Mesenchymal stem cell (in vitro differentiated cells and primary cell): ENCODE measurements at regions not wholly inside any gene's neighbourhood (a gene's known extent, or its start where the extent isn't known, plus 50 kb on each side); places are given as distances from the start of the nearest gene placed in this dataset.

Experiments
- DNase-seq: peaks from one replicate; pipeline ENCODE4 v3.0.0-alpha.2; 2013
- H2AFZ ChIP-seq: one replicate; pipeline ENCODE4 v1.6.1; 2013; ENCODE audit warnings: low read depth, mild to moderate bottlenecking, control low read depth, inconsistent platforms, low read length, moderate library complexity
- H2AK5ac ChIP-seq: 2 replicates; pipeline ENCODE4 v1.6.1; 2013; ENCODE audit warnings: low read length, moderate library complexity, mild to moderate bottlenecking, inconsistent platforms; ENCODE audit not compliant: severe bottlenecking
- H2BK120ac ChIP-seq: one replicate; pipeline ENCODE4 v1.6.1; 2013; ENCODE audit warnings: low read depth, mild to moderate bottlenecking, inconsistent platforms, low read length, moderate library complexity
- H2BK12ac ChIP-seq, 2 experiments: one replicate each; pipeline ENCODE4 v1.6.1; 2013; ENCODE audit warnings: inconsistent platforms in 2 of 2, low read length in 2 of 2, mild to moderate bottlenecking in 2 of 2, moderate library complexity in 2 of 2, control low read depth in 1 of 2
- H2BK15ac ChIP-seq: one replicate; pipeline ENCODE4 v1.6.1; 2013; ENCODE audit warnings: mild to moderate bottlenecking, low read depth, inconsistent platforms; ENCODE audit not compliant: poor library complexity, severe bottlenecking
- H2BK5ac ChIP-seq: 2 replicates; pipeline ENCODE4 v1.6.1; 2013; ENCODE audit warnings: low read depth, mild to moderate bottlenecking, low read length, control low read depth, inconsistent platforms; ENCODE audit not compliant: poor library complexity, severe bottlenecking
- H3K14ac ChIP-seq, 2 experiments: one replicate each; pipeline ENCODE4 v1.6.1; 2013; ENCODE audit warnings: inconsistent platforms in 2 of 2, low read length in 2 of 2, control low read depth in 1 of 2, mild to moderate bottlenecking in 1 of 2, moderate library complexity in 1 of 2
- H3K18ac ChIP-seq, 2 experiments: one replicate each; pipeline ENCODE4 v1.6.1; 2013; ENCODE audit warnings: inconsistent platforms in 2 of 2, low read length in 2 of 2, control low read depth in 1 of 2, low read depth in 1 of 2, mild to moderate bottlenecking in 1 of 2
- H3K23ac ChIP-seq, 2 experiments: one replicate each; pipeline ENCODE4 v1.6.1; 2013; ENCODE audit warnings: inconsistent platforms in 2 of 2, low read length in 2 of 2, mild to moderate bottlenecking in 2 of 2, moderate library complexity in 2 of 2, control low read depth in 1 of 2
- H3K27ac ChIP-seq: 2 replicates; pipeline ENCODE4 v1.5.1; 2013; ENCODE audit warnings: mild to moderate bottlenecking, moderate library complexity, low read length, control low read depth, inconsistent platforms; ENCODE audit not compliant: poor library complexity, severe bottlenecking
- H3K27me3 ChIP-seq, 2 experiments: 2 replicates each; pipeline versions ENCODE4 v1.6.1 to v1.7.0; 2013; ENCODE audit warnings: low read length in 2 of 2, mild to moderate bottlenecking in 2 of 2, moderate library complexity in 2 of 2, control low read depth in 1 of 2, inconsistent platforms in 1 of 2; ENCODE audit not compliant: control insufficient read depth in 1 of 2, insufficient read depth in 1 of 2
- H3K36me3 ChIP-seq, 2 experiments: 2 replicates each; pipeline versions ENCODE4 v1.6.1 to v1.7.0; 2013; ENCODE audit warnings: low read length in 2 of 2, control low read depth in 1 of 2, inconsistent platforms in 1 of 2, low read depth in 1 of 2, mild to moderate bottlenecking in 1 of 2; ENCODE audit not compliant: insufficient read depth in 2 of 2, control insufficient read depth in 1 of 2
- H3K4ac ChIP-seq, 2 experiments: one replicate each; pipeline ENCODE4 v1.6.1; 2013; ENCODE audit warnings: inconsistent platforms in 2 of 2, low read length in 2 of 2, mild to moderate bottlenecking in 2 of 2, moderate library complexity in 2 of 2, control low read depth in 1 of 2, low read depth in 1 of 2
- H3K4me1 ChIP-seq: 2 replicates; pipeline ENCODE4 v1.6.1; 2013; ENCODE audit warnings: low read depth, low read length, control low read depth; ENCODE audit not compliant: control insufficient read depth, insufficient read depth
- H3K4me2 ChIP-seq: 2 replicates; pipeline ENCODE4 v1.6.1; 2013; ENCODE audit warnings: low read length, mild to moderate bottlenecking, inconsistent platforms; ENCODE audit not compliant: poor library complexity, severe bottlenecking
- H3K4me3 ChIP-seq, 2 experiments: 2 replicates each; pipeline versions ENCODE4 v1.5.1 to v1.7.0; 2013; ENCODE audit warnings: low read length in 2 of 2, mild to moderate bottlenecking in 2 of 2, control low read depth in 1 of 2, low read depth in 1 of 2; ENCODE audit not compliant: insufficient read depth in 1 of 2
- H3K79me1 ChIP-seq: replicated peaks from 2 replicates; pipeline ENCODE4 v1.6.1; 2013; ENCODE audit warnings: mild to moderate bottlenecking, control low read depth, low read length, inconsistent platforms; ENCODE audit not compliant: poor library complexity, severe bottlenecking
- H3K9ac ChIP-seq: 2 replicates; pipeline ENCODE4 v1.7.0; 2013; ENCODE audit warnings: mild to moderate bottlenecking, low read length, moderate library complexity
- H3K9me3 ChIP-seq: 2 replicates; pipeline ENCODE4 v1.7.0; 2013; ENCODE audit warnings: mild to moderate bottlenecking, low read length; ENCODE audit not compliant: control insufficient read depth
- H4K8ac ChIP-seq: one replicate; pipeline ENCODE4 v1.6.1; 2013; ENCODE audit warnings: inconsistent platforms, mild to moderate bottlenecking, low read length, moderate library complexity
- H4K91ac ChIP-seq: one replicate; pipeline ENCODE4 v1.6.1; 2013; ENCODE audit warnings: mild to moderate bottlenecking, low read length, inconsistent platforms
- WGBS: methylation state at CpG from one replicate; pipeline ENCODE4 v1.1.7; 2013; ENCODE audit warnings: mixed read lengths; 5-methylcytosine and 5-hydroxymethylcytosine counted together

DNA sequence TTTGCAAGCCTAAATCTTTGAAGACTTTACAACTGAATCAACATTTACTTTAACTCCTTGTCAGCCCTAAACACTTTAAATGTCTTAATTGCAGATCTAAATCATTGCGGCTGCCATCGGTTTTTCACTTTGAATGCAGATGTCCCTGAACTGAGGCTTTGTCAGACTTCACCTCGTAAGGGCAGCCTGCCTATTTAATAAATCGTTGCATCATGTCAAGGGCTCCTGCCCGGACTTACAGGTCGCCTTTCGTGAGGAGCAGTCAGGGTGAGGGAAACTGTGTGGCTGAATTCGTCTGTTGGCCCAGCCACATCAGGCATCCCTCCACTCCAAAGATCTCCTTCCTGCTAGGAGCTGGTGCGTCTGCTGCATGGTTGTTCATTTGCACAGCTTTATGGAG is 368.2 kb upstream of the NPVF start:
- H3K23ac ChIP-seq = no peak overlapping the region
- H3K27ac ChIP-seq = no peak overlapping the region
- no peak overlapping the region for H3K18ac ChIP-seq
- no peak overlapping the region for H2AK5ac ChIP-seq
- H2AFZ ChIP-seq = no peak overlapping the region
- H3K4ac ChIP-seq = no peak overlapping the region
- H2BK15ac ChIP-seq = no peak overlapping the region
- H3K9me3 ChIP-seq = no peaks in the 10 kb centered on the region
- H3K9ac ChIP-seq = no peak overlapping the region
- H3K4me1 ChIP-seq = no peaks in the 10 kb centered on the region
- WGBS = 75% methylated on average over 8 of the region's 9 CpGs
- no peak overlapping the region for H2BK5ac ChIP-seq
- no peaks in the 10 kb centered on the region for H3K36me3 ChIP-seq
- H2BK120ac ChIP-seq = no peak overlapping the region
- no peak overlapping the region for H2BK12ac ChIP-seq
- no peak overlapping the region for H3K14ac ChIP-seq
- H3K4me2 ChIP-seq = no peak overlapping the region
- H3K4me3 ChIP-seq = no peak overlapping the region
- DNase-seq = no peak
- H3K79me1 ChIP-seq = no peaks in the 10 kb centered on the region
- no peak overlapping the region for H4K8ac ChIP-seq
- no peaks in the 10 kb centered on the region for H3K27me3 ChIP-seq
- peak overlapping the region; percentile 27 for H4K91ac ChIP-seq

DNA sequence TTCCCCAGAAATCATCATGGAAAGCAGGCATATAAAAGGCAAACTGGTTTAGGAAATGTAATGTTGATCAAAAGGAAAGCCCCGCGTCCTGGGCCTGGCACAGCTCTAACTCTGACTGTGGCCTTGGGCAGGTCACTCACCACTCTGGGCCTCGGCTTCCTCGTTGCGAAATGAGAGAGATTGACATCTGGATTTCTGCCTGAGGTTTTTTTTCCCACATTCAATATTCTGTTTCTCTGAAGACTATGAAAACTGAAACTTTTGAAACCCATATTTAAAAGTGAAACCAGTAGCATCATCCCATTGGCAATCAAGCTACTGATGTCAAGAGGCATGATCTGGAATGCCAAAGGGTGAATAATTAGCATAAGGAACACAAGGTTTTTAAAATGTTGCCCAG is 369.7 kb upstream of the NPVF start:
- no peak overlapping the region for H4K91ac ChIP-seq
- H3K9me3 ChIP-seq = no peaks in the 10 kb centered on the region
- H3K14ac ChIP-seq = no peak overlapping the region
- no peak overlapping the region for H2BK120ac ChIP-seq
- no peaks in the 10 kb centered on the region for H3K27me3 ChIP-seq
- H4K8ac ChIP-seq = no peak overlapping the region
- no peaks in the 10 kb centered on the region for H3K79me1 ChIP-seq
- no peak overlapping the region for H3K9ac ChIP-seq
- H3K4me3 ChIP-seq = no peak overlapping the region
- no peak overlapping the region for H2AK5ac ChIP-seq
- H2BK12ac ChIP-seq = no peak overlapping the region
- no peak overlapping the region for H2BK5ac ChIP-seq
- no peak overlapping the region for H3K4me2 ChIP-seq
- no peaks in the 10 kb centered on the region for H3K4me1 ChIP-seq
- no peak overlapping the region for H2AFZ ChIP-seq
- no peak overlapping the region for H2BK15ac ChIP-seq
- WGBS = 87% methylated on average over 5 of the region's 5 CpGs
- no peak overlapping the region for H3K23ac ChIP-seq
- H3K27ac ChIP-seq = no peak overlapping the region
- H3K4ac ChIP-seq = no peak overlapping the region
- H3K36me3 ChIP-seq = no peaks in the 10 kb centered on the region
- peak overlapping the region in 1 of 2 experiments; percentile 49 for H3K18ac ChIP-seq
- DNase-seq = no peak

DNA sequence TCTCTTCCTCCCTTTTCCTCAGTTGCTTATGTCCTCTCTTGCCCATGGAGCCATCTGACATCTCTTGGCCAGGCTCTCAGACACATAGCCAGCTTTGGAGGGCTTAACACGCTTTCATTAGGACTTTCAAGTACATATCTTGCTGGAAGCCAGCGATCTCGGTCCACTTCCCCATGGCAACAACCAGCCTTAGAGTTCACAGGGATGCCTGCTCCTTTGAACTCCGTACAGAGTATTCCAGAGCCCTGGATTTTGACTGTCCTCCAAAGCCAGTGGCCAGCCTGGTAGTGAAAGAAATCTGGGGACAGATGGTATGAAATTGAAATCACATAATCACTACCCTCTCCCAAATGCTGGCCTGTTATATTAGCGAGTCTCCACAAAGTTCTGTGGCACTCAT is 370.5 kb upstream of the NPVF start:
- Histone ChIP-seq H3K4ac (no peak overlapping the region), H3K9ac (no peak overlapping the region), H3K9me3 (no peaks in the 10 kb centered on the region), H3K14ac (no peak overlapping the region), H2BK120ac (no peak overlapping the region), H2AK5ac (no peak overlapping the region), H3K27ac (no peak overlapping the region), H3K4me3 (no peak overlapping the region), H3K4me2 (no peak overlapping the region), H3K4me1 (no peaks in the 10 kb centered on the region), H4K91ac (no peak overlapping the region), H2BK12ac (no peak overlapping the region), H3K27me3 (no peaks in the 10 kb centered on the region), H2AFZ (no peak overlapping the region), H2BK5ac (no peak overlapping the region), H3K79me1 (no peaks in the 10 kb centered on the region), H3K23ac (no peak overlapping the region), H3K18ac (no peak overlapping the region), H4K8ac (no peak overlapping the region), H3K36me3 (no peaks in the 10 kb centered on the region), H2BK15ac (no peak overlapping the region)
- DNase-seq = no peak
- 94% methylated on average over 5 of the region's 5 CpGs for WGBS

DNA sequence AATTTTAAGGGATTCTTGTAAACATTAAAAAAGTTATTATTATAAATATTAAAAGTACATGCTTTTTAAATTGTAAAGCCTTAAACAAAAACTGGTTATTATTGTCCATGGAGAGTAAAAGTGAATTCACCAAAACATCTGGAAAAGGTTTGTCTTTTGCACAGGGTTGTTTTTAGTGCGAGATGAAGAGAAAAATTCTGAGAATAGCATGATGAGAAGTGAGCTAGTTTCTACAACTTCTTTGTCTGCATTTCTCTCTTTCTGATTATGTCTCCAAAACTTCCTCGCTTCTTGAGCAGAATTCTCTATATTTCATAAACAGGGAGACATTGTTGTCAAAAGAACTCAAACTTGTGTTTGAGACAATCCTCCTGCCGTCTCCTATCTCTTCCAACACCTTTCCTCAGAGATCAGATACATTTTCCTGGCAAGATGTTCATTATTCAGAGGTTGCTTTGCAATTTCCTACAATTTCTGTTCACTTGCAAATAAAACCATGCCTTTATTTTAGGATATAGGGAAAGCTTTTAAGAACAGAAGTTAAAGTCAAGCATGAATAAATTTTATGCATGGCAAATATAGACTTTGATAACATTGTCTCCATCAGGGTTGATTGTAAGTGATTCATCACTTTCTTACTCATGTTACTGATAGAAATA is 372.1 kb upstream of the NPVF start:
- H2BK12ac ChIP-seq = no peak overlapping the region
- H3K27me3 ChIP-seq = no peaks in the 10 kb centered on the region
- no peaks in the 10 kb centered on the region for H3K36me3 ChIP-seq
- no peaks in the 10 kb centered on the region for H3K79me1 ChIP-seq
- H3K4me3 ChIP-seq = no peak overlapping the region
- no peaks in the 10 kb centered on the region for H3K4me1 ChIP-seq
- no peak overlapping the region for H4K91ac ChIP-seq
- no peak overlapping the region for H2AFZ ChIP-seq
- H3K27ac ChIP-seq = no peak overlapping the region
- H3K9ac ChIP-seq = no peak overlapping the region
- WGBS = 83% methylated on average over 3 of the region's 3 CpGs
- H3K18ac ChIP-seq = no peak overlapping the region
- DNase-seq = no peak
- no peak overlapping the region for H3K23ac ChIP-seq
- H2BK5ac ChIP-seq = no peak overlapping the region
- H3K4ac ChIP-seq = no peak overlapping the region
- no peak overlapping the region for H4K8ac ChIP-seq
- no peak overlapping the region for H2AK5ac ChIP-seq
- H2BK15ac ChIP-seq = no peak overlapping the region
- H3K9me3 ChIP-seq = no peaks in the 10 kb centered on the region
- H3K14ac ChIP-seq = no peak overlapping the region
- H2BK120ac ChIP-seq = no peak overlapping the region
- no peak overlapping the region for H3K4me2 ChIP-seq
